Natural killer cell (primary cell): ENCODE measurements at regions not wholly inside any gene's neighbourhood (a gene's known extent, or its start where the extent isn't known, plus 50 kb on each side); places are given as distances from the start of the nearest gene placed in this dataset.

ENCODE experiments used
- ATAC-seq, 3 donors: fragments of 150-1000 bp in 2 of 3; fragments of 200-7000 bp in 1 of 3; cut with Tn5 transposase; 1 replicate in 1 of 3; 2 replicates in 2 of 3; pipeline ENCODE4 v1.10.0; 2021; ENCODE audit warnings: mild to moderate bottlenecking in 2 of 3, moderate library complexity in 2 of 3
- DNase-seq, 2 donors: peaks; one replicate each; pipeline versions ENCODE4 v3.0.0 to v3.0.0-alpha.2; 2013 to 2021; ENCODE audit warnings: mixed read lengths in 1 of 2
- H3K27ac ChIP-seq: one replicate; pipeline ENCODE4 v1.5.1; 2013; ENCODE audit warnings: mild to moderate bottlenecking, low read length
- H3K27me3 ChIP-seq: one replicate; pipeline ENCODE4 v1.6.1; 2013; ENCODE audit warnings: low read length; ENCODE audit not compliant: control insufficient read depth, insufficient read depth
- H3K36me3 ChIP-seq: one replicate; pipeline ENCODE4 v1.6.1; 2013; ENCODE audit warnings: low read length; ENCODE audit not compliant: control insufficient read depth, insufficient read depth
- H3K4me1 ChIP-seq: one replicate; pipeline ENCODE4 v1.6.1; 2013; ENCODE audit warnings: low read length; ENCODE audit not compliant: control insufficient read depth, insufficient read depth
- H3K4me3 ChIP-seq: one replicate; pipeline ENCODE4 v1.5.1; 2013; ENCODE audit warnings: low read length
- H3K9me3 ChIP-seq: one replicate; pipeline ENCODE4 v1.6.1; 2013; ENCODE audit warnings: low read length; ENCODE audit not compliant: control insufficient read depth, insufficient read depth
- H3K27ac Mint-ChIP-seq, 2 donors: one replicate each; pipeline ENCODE4 v1.8.0; 2022; ENCODE audit warnings: mild to moderate bottlenecking in 2 of 2, mixed read lengths in 2 of 2, moderate library complexity in 1 of 2
- H3K27me3 Mint-ChIP-seq, 2 donors: one replicate each; pipeline ENCODE4 v1.8.0; 2022; ENCODE audit warnings: low read depth in 2 of 2, mixed read lengths in 2 of 2
- H3K36me3 Mint-ChIP-seq: one replicate; pipeline ENCODE4 v1.8.0; 2022; ENCODE audit warnings: mixed read lengths
- H3K4me1 Mint-ChIP-seq, 2 donors: one replicate each; pipeline ENCODE4 v1.8.0; 2022; ENCODE audit warnings: mixed read lengths in 2 of 2
- H3K4me3 Mint-ChIP-seq: one replicate; pipeline ENCODE4 v1.8.0; 2022; ENCODE audit warnings: mild to moderate bottlenecking, moderate library complexity, mixed read lengths
- H3K9me3 Mint-ChIP-seq, 2 donors: one replicate each; pipeline ENCODE4 v1.8.0; 2022; ENCODE audit warnings: mixed read lengths in 2 of 2
- WGBS: methylation state at CpG from one replicate; pipeline ENCODE4 v1.1.7; 2013; ENCODE audit warnings: missing lambda C conversion rate; ENCODE audit not compliant: insufficient coverage; 5-methylcytosine and 5-hydroxymethylcytosine counted together
- intact Hi-C: fragments of 100-400 bp; cut with micrococcal nuclease; formaldehyde crosslinking; loops from one replicate; pipeline ENCODE4 v1.14.2; 2022
- TF ChIP-seq, protein P1 (sequence below): fragments of 200-600 bp; IDR thresholded peaks from one replicate; pipeline ENCODE4 v1.8.0; 2022; ENCODE audit warnings: antibody characterized with exemption

GRCh38 chr20:39090906-39091305 is 128.8 kb downstream of the DHX35 start:
- no peak overlapping the region for H3K27ac ChIP-seq
- no peaks in the 10 kb centered on the region for H3K9me3 Mint-ChIP-seq
- WGBS: 40% methylated on average over 2 of the region's 5 CpGs
- H3K4me3 Mint-ChIP-seq: no peak overlapping the region
- H3K27me3 ChIP-seq: no peaks in the 10 kb centered on the region
- H3K27ac Mint-ChIP-seq: no peak overlapping the region
- peaks cover 0 to 2% of the 10 kb centered on the region in 2 donors for H3K27me3 Mint-ChIP-seq
- DNase-seq: no peak
- TF ChIP-seq, protein P1, sequence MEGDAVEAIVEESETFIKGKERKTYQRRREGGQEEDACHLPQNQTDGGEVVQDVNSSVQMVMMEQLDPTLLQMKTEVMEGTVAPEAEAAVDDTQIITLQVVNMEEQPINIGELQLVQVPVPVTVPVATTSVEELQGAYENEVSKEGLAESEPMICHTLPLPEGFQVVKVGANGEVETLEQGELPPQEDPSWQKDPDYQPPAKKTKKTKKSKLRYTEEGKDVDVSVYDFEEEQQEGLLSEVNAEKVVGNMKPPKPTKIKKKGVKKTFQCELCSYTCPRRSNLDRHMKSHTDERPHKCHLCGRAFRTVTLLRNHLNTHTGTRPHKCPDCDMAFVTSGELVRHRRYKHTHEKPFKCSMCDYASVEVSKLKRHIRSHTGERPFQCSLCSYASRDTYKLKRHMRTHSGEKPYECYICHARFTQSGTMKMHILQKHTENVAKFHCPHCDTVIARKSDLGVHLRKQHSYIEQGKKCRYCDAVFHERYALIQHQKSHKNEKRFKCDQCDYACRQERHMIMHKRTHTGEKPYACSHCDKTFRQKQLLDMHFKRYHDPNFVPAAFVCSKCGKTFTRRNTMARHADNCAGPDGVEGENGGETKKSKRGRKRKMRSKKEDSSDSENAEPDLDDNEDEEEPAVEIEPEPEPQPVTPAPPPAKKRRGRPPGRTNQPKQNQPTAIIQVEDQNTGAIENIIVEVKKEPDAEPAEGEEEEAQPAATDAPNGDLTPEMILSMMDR: no peak
- no peaks in the 10 kb centered on the region for H3K9me3 ChIP-seq
- peaks cover 15 to 17% of the 10 kb centered on the region in 2 donors for H3K4me1 Mint-ChIP-seq
- no peak for ATAC-seq
- H3K36me3 Mint-ChIP-seq: no peaks in the 10 kb centered on the region
- H3K4me3 ChIP-seq: no peak overlapping the region
- intact Hi-C loops: no loop called here
- no peaks in the 10 kb centered on the region for H3K4me1 ChIP-seq
- no peaks in the 10 kb centered on the region for H3K36me3 ChIP-seq

GRCh38 chr20:39089797-39090196 is 127.7 kb downstream of the DHX35 start:
- 78% methylated on average over 1 of the region's 1 CpG for WGBS
- TF ChIP-seq, protein P1: no peak
- H3K36me3 ChIP-seq: no peaks in the 10 kb centered on the region
- intact Hi-C loops: no loop called here
- ATAC-seq: no peak
- no peak for DNase-seq
- H3K27ac ChIP-seq: no peak overlapping the region
- peak overlapping the region in 1 of 2 donors; percentile 3 for H3K27ac Mint-ChIP-seq
- H3K27me3 Mint-ChIP-seq: peaks cover 0 to 2% of the 10 kb centered on the region in 2 donors
- H3K4me3 ChIP-seq: no peak overlapping the region
- no peaks in the 10 kb centered on the region for H3K4me1 ChIP-seq
- no peaks in the 10 kb centered on the region for H3K9me3 ChIP-seq
- no peak overlapping the region for H3K4me3 Mint-ChIP-seq
- H3K27me3 ChIP-seq: no peaks in the 10 kb centered on the region
- no peaks in the 10 kb centered on the region for H3K36me3 Mint-ChIP-seq
- H3K4me1 Mint-ChIP-seq: peaks cover 15 to 17% of the 10 kb centered on the region in 2 donors
- H3K9me3 Mint-ChIP-seq: no peaks in the 10 kb centered on the region
